ENCODE measurements at regions not wholly inside any gene's neighbourhood (a gene's known extent, or its start where the extent isn't known, plus 50 kb on each side); places are given as distances from the start of the nearest gene placed in this dataset.

GRCh38 chr14:101050901-101051490 is 147.5 kb upstream of the RTL1 start:
- DNase-seq (ENCODE audit: low spot score) = no peak
- Histone ChIP-seq H3K9me3 (ENCODE audit: low read length) (no peaks in the 10 kb centered on the region), H3K79me2 (ENCODE audit: insufficient read depth, low read depth, low read length) (no peaks in the 10 kb centered on the region), H3K9me2 (ENCODE audit: insufficient read depth, low read length) (no peaks in the 10 kb centered on the region), H3K4me3 (ENCODE audit: low read depth, low read length, poor library complexity, severe bottlenecking) (no peak overlapping the region), H3K27ac (ENCODE audit: low read depth, low read length, poor library complexity, severe bottlenecking) (no peak overlapping the region), H3K36me3 (ENCODE audit: insufficient read depth, low read length) (no peaks in the 10 kb centered on the region), H4K20me1 (ENCODE audit: insufficient read depth, low read length) (no peaks in the 10 kb centered on the region), H3K4me2 (ENCODE audit: low read length) (no peak overlapping the region), H3K4me1 (ENCODE audit: insufficient read depth, low read length, poor library complexity, severe bottlenecking) (no peaks in the 10 kb centered on the region), H2AFZ (ENCODE audit: low read length) (no peak overlapping the region)
- intact Hi-C loops (cut with micrococcal nuclease; ENCODE audit: unreplicated experiment) = no loop called here
- TF ChIP-seq CTCF (conservative IDR thresholded peaks at IDR 0.05; ENCODE audit: low read length) (no peak), EZH2phosphoT487 (IDR thresholded peaks at IDR 0.05; ENCODE audit: borderline replicate concordance, low read depth, low read length) (no peak)
- ChIA-PET POLR2A (no interaction called here), CTCF (ENCODE audit: unreplicated experiment) (no interaction called here)
- BruUV-seq (replicated peaks) = no TSS peak

- intact Hi-C loops (cut with micrococcal nuclease; ENCODE audit: unreplicated experiment) = no loop called here
- POLR2A ChIA-PET = interaction anchor here (0.6 kb wide), 1 partner anchor 1139 kb away, joined by 3 read pairs; no protein-coding TSS in a partner anchor
- Histone ChIP-seq H3K27ac (ENCODE audit: low read depth, low read length, poor library complexity, severe bottlenecking) (no peak overlapping the region), H3K36me3 (ENCODE audit: insufficient read depth, low read length) (no peaks in the 10 kb centered on the region), H3K4me2 (ENCODE audit: low read length) (no peak overlapping the region), H2AFZ (ENCODE audit: low read length) (no peak overlapping the region), H3K79me2 (ENCODE audit: insufficient read depth, low read depth, low read length) (no peaks in the 10 kb centered on the region), H3K4me3 (ENCODE audit: low read depth, low read length, poor library complexity, severe bottlenecking) (no peak overlapping the region), H3K9me2 (ENCODE audit: insufficient read depth, low read length) (no peaks in the 10 kb centered on the region; the same call in 1 of the 2 replicates), H3K9me3 (ENCODE audit: low read length) (0 out of 2 replicates have a peak, but pooled peaks cover 3% of the 10 kb centered on the region), H4K20me1 (ENCODE audit: insufficient read depth, low read length) (no peaks in the 10 kb centered on the region), H3K4me1 (ENCODE audit: insufficient read depth, low read length, poor library complexity, severe bottlenecking) (no peaks in the 10 kb centered on the region)
- TF ChIP-seq CTCF (conservative IDR thresholded peaks at IDR 0.05; ENCODE audit: low read length) = no peak
- no peak for TF ChIP-seq EZH2phosphoT487 (IDR thresholded peaks at IDR 0.05; ENCODE audit: borderline replicate concordance, low read depth, low read length)
- BruUV-seq (replicated peaks) = no TSS peak
- DNase-seq (ENCODE audit: low spot score) = no peak
- CTCF ChIA-PET (ENCODE audit: unreplicated experiment) = no interaction called here
Measured at GRCh38 chr14:101054671-101055070, 151.1 kb upstream of the RTL1 start.

- no peak overlapping the region for H3K4me2 ChIP-seq (ENCODE audit: low read length)
- H2AFZ ChIP-seq (ENCODE audit: low read length) = no peak overlapping the region
- no peaks in the 10 kb centered on the region for H3K4me1 ChIP-seq (ENCODE audit: insufficient read depth, low read length, poor library complexity, severe bottlenecking)
- H3K79me2 ChIP-seq (ENCODE audit: insufficient read depth, low read depth, low read length) = no peaks in the 10 kb centered on the region
- H3K9me3 ChIP-seq (ENCODE audit: low read length) = 0 out of 2 replicates have a peak, but pooled peaks cover 3% of the 10 kb centered on the region
- ChIA-PET CTCF (ENCODE audit: unreplicated experiment) (no interaction called here), POLR2A (interaction anchor here (0.6 kb wide), 1 partner anchor 1139 kb away, joined by 3 read pairs; no protein-coding TSS in a partner anchor)
- intact Hi-C loops (cut with micrococcal nuclease; ENCODE audit: unreplicated experiment) = no loop called here
- H3K9me2 ChIP-seq (ENCODE audit: insufficient read depth, low read length) = no peaks in the 10 kb centered on the region; the same call in 1 of the 2 replicates
- DNase-seq (ENCODE audit: low spot score) = no peak
- no peaks in the 10 kb centered on the region for H3K36me3 ChIP-seq (ENCODE audit: insufficient read depth, low read length)
- no TSS peak for BruUV-seq (replicated peaks)
- no peaks in the 10 kb centered on the region for H4K20me1 ChIP-seq (ENCODE audit: insufficient read depth, low read length)
- H3K27ac ChIP-seq (ENCODE audit: low read depth, low read length, poor library complexity, severe bottlenecking) = no peak overlapping the region
- TF ChIP-seq EZH2phosphoT487 (IDR thresholded peaks at IDR 0.05; ENCODE audit: borderline replicate concordance, low read depth, low read length) = no peak
- H3K4me3 ChIP-seq (ENCODE audit: low read depth, low read length, poor library complexity, severe bottlenecking) = no peak overlapping the region
Measured at GRCh38 chr14:101055106-101055662, 151.7 kb upstream of the RTL1 start.

All from OCI-LY7 (cell line).